ENCODE measurements at regions not wholly inside any gene's neighbourhood (a gene's known extent, or its start where the extent isn't known, plus 50 kb on each side); places are given as distances from the start of the nearest gene placed in this dataset.
A peak's percentile ranks its signal among the peaks of the same experiment; 100 is the strongest.

DNA sequence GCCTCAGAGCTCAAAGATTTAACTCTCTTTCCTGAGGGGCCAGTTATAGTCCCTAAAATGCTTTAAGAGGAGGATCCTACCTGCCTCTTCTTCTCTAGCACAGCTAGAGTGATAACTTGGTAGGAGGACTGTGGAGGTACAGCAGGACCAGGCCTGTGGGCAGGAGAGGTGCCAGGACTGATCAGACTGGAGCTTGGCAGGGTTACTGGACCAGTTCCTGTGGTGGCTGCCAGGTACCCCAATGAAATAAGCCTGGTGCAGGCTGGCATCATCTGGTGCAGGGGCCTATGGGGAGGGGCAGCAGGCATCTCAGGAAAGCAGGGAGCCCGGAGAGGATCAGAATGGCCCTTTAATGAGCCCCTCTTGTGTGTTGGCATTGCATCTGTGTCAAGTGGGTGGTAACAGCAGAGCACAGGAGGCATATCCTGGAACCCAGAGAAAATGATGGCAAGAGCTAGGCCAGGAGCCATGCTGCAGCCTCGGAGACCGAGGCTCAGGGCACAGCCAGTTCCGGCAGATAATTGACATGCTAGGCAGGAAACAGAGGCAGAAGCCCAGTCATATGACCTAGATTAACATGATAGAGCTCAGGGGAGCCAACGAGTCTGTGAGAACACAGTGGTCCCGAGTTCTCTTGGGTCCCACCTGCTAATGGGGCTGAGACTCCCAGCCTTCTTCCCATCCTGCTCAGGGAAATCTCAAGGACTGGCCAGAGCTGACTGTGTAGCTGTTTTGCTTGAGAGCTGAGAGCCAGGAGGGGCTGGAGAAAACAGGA lies 187.5 kb upstream of the ZBED5 start:
- no peak for DNase-seq (ENCODE audit: low read depth in 2 of 3, low spot score in 2 of 3)

DNA sequence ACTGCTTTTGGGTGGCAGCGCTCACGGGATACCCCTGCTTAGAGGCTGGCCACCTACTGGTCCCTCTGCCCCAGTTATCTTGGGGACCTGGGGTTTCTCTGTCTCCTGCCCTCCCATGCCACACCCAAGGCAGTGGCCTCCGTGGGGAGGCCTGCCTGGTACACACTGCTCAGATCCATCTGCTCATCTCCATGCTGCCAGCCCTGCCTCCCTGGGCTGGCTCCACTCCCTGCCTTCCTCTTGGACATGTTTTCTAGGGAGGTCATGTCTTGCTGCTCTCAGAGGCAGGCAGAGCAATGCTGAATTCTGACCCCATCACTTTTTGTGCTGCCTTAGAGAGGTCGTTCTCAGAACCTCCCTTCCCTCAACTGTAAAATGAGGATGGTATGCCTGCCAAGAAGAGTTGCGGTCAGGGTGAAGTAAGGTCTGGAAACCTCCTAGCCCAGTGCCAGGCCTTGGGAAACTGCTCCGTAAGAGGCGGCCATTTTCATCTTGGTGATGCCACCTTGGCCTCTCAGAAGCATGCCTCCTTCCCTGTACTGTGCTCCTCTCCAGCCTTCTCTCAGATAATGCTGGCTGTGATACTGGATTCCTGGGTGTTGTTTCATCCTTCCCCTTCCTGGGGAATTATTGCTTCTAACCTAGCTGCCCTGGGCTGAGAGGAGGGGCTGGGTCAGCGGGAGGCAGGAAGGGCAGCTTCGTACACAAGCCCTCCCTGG lies 186.4 kb upstream of the ZBED5 start:
- DNase-seq (ENCODE audit: low read depth in 2 of 3, low spot score in 2 of 3), result no peak

GRCh38 chr11:11043721-11044120 lies 185.9 kb upstream of the ZBED5 start:
- no peak for DNase-seq (ENCODE audit: low read depth in 2 of 3, low spot score in 2 of 3)

- DNase-seq (ENCODE audit: low read depth in 2 of 3, low spot score in 2 of 3), result no peak
Observed at GRCh38 chr11:11039208-11039965, 181.5 kb upstream of the ZBED5 start.

DNA sequence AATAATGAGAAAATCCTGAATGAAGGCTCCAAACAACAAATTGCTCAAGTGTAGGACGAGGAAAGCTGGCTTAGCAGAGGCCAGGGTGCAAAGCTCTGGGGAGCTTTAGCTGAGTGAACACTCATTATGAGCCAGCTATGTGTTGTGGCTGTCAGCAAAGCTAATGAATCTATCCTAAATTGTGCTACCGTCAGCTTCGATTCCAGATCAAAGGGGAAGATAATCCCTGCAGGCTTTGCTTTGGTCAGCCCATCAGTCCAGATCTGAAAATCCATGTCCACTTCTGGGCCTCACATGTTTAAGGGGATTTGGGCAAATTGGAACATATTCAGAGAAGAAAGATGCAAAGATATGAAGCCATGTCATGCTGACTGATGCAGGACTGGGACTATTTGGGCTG lies 180.9 kb upstream of the ZBED5 start:
- DNase-seq (ENCODE audit: low read depth in 2 of 3, low spot score in 2 of 3), result no peak

- DNase-seq (ENCODE audit: low read depth in 2 of 3, low spot score in 2 of 3), result no peak
Observed at GRCh38 chr11:11038352-11038751, 180.5 kb upstream of the ZBED5 start.

- DNase-seq (ENCODE audit: low read depth in 2 of 3, low spot score in 2 of 3), result no peak
Observed at GRCh38 chr11:11036848-11037732, 179.2 kb upstream of the ZBED5 start.

- no peak for DNase-seq (ENCODE audit: low read depth in 2 of 3, low spot score in 2 of 3)
Observed at GRCh38 chr11:11036185-11036847, 178.5 kb upstream of the ZBED5 start.

DNA sequence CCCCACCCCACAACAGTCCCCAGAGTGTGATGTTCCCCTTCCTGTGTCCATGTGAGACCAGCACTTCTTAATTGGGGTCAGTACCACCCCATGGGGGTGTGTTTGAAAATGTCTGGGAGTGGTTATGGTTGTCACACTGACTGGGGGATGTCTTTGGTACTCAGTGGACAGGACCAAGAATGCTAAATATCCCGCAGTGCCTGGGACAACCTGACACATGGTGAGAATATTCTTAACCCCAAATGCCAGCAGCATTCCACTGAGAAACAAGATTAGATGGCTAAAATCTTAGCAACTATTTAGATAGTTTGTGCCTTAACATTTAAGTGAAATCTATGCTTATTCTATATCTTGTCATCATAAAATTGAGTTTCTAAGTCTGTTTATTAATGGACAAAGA lies 177.5 kb upstream of the ZBED5 start:
- no peak for DNase-seq (ENCODE audit: low read depth in 2 of 3, low spot score in 2 of 3)

GRCh38 chr11:11034476-11034875 lies 176.6 kb upstream of the ZBED5 start:
- DNase-seq (ENCODE audit: low read depth in 2 of 3, low spot score in 2 of 3), result no peak

- no peak for DNase-seq (ENCODE audit: low read depth in 2 of 3, low spot score in 2 of 3)
Observed at GRCh38 chr11:11032066-11032465, 174.2 kb upstream of the ZBED5 start.

GRCh38 chr11:11029027-11029426 lies 171.2 kb upstream of the ZBED5 start:
- no peak for DNase-seq (ENCODE audit: low read depth in 2 of 3, low spot score in 2 of 3)

DNA sequence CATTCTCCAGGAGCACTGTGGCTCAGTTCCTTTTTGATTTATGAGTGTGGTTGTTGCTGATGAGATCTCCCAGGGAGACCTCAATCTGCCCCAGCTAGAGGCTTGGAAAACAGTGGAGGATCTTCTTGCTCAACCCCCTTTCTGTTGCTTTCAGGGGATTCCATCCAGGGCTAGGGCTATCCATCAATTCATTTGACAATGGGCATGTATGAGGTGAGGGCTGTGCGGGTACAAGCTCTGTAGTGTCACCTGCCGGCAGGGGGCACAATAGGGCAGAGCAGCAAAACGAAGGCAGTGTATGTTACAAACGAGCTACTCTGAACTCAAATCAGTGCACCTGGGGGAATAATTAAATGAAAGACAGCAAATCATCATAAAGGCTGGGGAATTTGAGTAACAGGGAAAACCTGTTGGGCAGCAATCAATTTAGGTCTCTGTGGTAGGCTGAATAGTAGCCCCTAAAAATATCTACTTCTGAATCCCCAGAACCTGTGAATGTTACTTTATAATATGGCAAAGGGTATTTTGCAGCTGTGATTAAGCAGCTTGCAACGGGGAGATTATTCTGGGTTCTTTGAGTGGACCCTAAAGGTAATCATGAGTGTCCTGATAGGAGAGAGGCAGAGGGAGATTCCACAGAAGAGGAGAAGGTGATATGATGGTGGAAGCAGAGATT lies 170.3 kb upstream of the ZBED5 start:
- peak; percentile 10 to 48 (median 41) for DNase-seq (ENCODE audit: low read depth in 2 of 3, low spot score in 2 of 3)

GRCh38 chr11:11027288-11027687 lies 169.4 kb upstream of the ZBED5 start:
- DNase-seq (ENCODE audit: low read depth in 2 of 3, low spot score in 2 of 3), result no peak

DNA sequence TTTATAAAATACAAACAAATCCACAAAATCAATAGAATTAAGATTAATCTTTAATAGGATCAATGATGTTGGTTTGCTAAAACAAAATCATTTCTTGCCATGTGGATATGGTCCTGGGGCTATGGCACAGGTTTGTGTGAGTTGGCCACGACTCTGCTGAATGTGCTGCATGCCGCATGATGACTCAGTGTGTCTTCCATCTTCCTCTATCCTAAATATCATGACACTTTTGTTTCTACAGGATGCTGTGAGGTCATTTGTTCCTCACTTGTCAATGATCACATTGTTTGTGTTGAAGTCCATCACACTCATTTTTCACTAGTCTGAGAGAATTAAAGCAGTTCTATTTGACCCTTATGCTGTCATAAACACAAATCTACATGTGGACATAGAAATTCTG lies 167.2 kb upstream of the ZBED5 start:
- DNase-seq (ENCODE audit: low read depth in 2 of 3, low spot score in 2 of 3), result no peak

- DNase-seq (ENCODE audit: low read depth in 2 of 3, low spot score in 2 of 3), result no peak
Observed at GRCh38 chr11:11022125-11022730, 164.4 kb upstream of the ZBED5 start.

GRCh38 chr11:11021563-11021962 lies 163.7 kb upstream of the ZBED5 start:
- DNase-seq (ENCODE audit: low read depth in 2 of 3, low spot score in 2 of 3), result no peak

GRCh38 chr11:11020747-11021149 lies 162.9 kb upstream of the ZBED5 start:
- DNase-seq (ENCODE audit: low read depth in 2 of 3, low spot score in 2 of 3), result no peak

DNA sequence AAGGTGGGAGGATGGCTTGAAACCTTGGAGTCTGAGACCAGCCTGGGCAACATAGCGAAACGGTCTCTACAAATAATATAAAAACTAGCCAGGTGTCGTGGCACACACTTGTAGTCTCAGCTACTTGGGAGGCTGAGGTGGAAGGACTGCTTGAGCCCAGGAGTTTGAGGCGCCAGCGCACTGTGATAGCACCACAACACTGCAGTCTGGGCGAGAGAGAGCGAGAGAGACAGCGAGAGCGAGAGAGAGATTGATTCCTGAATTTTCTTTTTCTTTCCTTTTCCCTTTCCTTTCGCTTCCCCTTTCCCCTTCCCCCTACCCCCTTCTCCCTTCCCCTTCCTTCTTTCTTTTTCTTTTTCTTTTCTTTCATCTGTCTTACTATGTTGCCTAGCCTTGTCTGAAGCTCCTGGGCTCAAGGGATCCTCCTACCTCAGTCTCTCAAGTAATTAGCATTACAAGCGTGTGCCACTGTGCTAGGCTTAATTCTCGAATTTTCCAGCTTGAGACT lies 162.4 kb upstream of the ZBED5 start:
- DNase-seq (ENCODE audit: low read depth in 2 of 3, low spot score in 2 of 3), result no peak
